HEK293 (cell line): ENCODE measurements at regions not wholly inside any gene's neighbourhood (a gene's known extent, or its start where the extent isn't known, plus 50 kb on each side); places are given as distances from the start of the nearest gene placed in this dataset.

Experiments
- CTCF ChIA-PET: fragments of 350-600 bp; formaldehyde crosslinking; extraction: SDS; loops from one replicate; lab custom pipeline; 2021; ENCODE audit warnings: antibody characterized with exemption; lab: Yijun Ruan, JAX
- POLR2A ChIA-PET: fragments of 300-600 bp; formaldehyde crosslinking; extraction: SDS; loops from one replicate; lab custom pipeline; 2020; ENCODE audit warnings: antibody characterized with exemption, inconsistent platforms; lab: Yijun Ruan, JAX
- H3K27ac ChIP-seq: fragments of 200-500 bp; sonication (Bioruptor generic); 2 replicates; pipeline ENCODE4 v1.5.1; 2014; ENCODE audit warnings: low read depth, low read length, control low read depth, inconsistent platforms; ENCODE audit errors: extremely low read depth
- H3K36me3 ChIP-seq, 2 experiments: fragments of 200-500 bp in 1 of 2; sonication (Bioruptor generic) in 1 of 2; 1 replicate in 1 of 2; 2 replicates in 1 of 2; pipeline ENCODE4 v1.5.1; 2014 to 2017; ENCODE audit warnings: inconsistent platforms in 2 of 2, low read length in 2 of 2; ENCODE audit not compliant: control insufficient read depth in 2 of 2, insufficient read depth in 1 of 2
- H3K4me1 ChIP-seq: fragments of 200-500 bp; sonication (Bioruptor generic); 2 replicates; pipeline ENCODE4 v1.5.1; 2014; ENCODE audit warnings: mild to moderate bottlenecking, low read length, inconsistent platforms; ENCODE audit not compliant: control insufficient read depth, insufficient read depth
- H3K4me3 ChIP-seq: 2 replicates; pipeline ENCODE4 v1.5.1; 2011; ENCODE audit warnings: low read depth, mild to moderate bottlenecking, control low read depth, low read length, moderate library complexity
- H3K9me3 ChIP-seq: fragments of 200-500 bp; sonication (Bioruptor generic); 2 replicates; pipeline ENCODE4 v1.5.1; 2014; ENCODE audit warnings: low read depth, low read length, inconsistent platforms; ENCODE audit not compliant: control insufficient read depth, insufficient read depth
- BCL11A ChIP-seq: fragments of 450-650 bp; formaldehyde crosslinking; IDR thresholded peaks from 2 replicates; pipeline ENCODE4 v1.5.1; 2016; ENCODE audit warnings: low read depth, missing biosample characterization, missing genetic modification characterization
- GLI2 ChIP-seq: fragments of 450-650 bp; formaldehyde crosslinking; IDR thresholded peaks from 2 replicates; pipeline ENCODE4; 2017; ENCODE audit warnings: missing biosample characterization, missing genetic modification characterization, low read depth, borderline replicate concordance
- GLI4 ChIP-seq: fragments of 450-650 bp; formaldehyde crosslinking; IDR thresholded peaks from 2 replicates; pipeline ENCODE4 v1.5.1; 2016; ENCODE audit warnings: missing biosample characterization, missing genetic modification characterization
- HOXD13 ChIP-seq: sonication (generic); formaldehyde crosslinking; IDR thresholded peaks from 2 replicates; pipeline ENCODE4 v1.8.0; 2022; ENCODE audit warnings: missing genetic modification reagents, borderline replicate concordance
- INSM2 ChIP-seq: fragments of 450-650 bp; formaldehyde crosslinking; IDR thresholded peaks from 2 replicates; pipeline ENCODE4 v1.5.1; 2016; ENCODE audit warnings: missing biosample characterization, missing genetic modification characterization
- KLF16 ChIP-seq: fragments of 450-650 bp; formaldehyde crosslinking; IDR thresholded peaks from 2 replicates; pipeline ENCODE4 v1.5.1; 2017; ENCODE audit warnings: missing biosample characterization, missing genetic modification characterization
- KLF7 ChIP-seq: fragments of 450-650 bp; formaldehyde crosslinking; IDR thresholded peaks from 2 replicates; pipeline ENCODE4 v1.5.1; 2016; ENCODE audit warnings: missing biosample characterization, missing genetic modification characterization, borderline replicate concordance
- SETDB1 ChIP-seq: IDR thresholded peaks from one replicate; pipeline ENCODE4 v1.6.1; 2017; ENCODE audit warnings: mild to moderate bottlenecking, low read length, moderate library complexity, mixed read lengths; ENCODE audit not compliant: insufficient read length
- ZFP69B ChIP-seq: fragments of 450-650 bp; formaldehyde crosslinking; IDR thresholded peaks from 2 replicates; pipeline ENCODE4 v1.5.1; 2016; ENCODE audit warnings: missing biosample characterization, missing genetic modification characterization
- ZNF133 ChIP-seq: fragments of 450-650 bp; formaldehyde crosslinking; IDR thresholded peaks from 2 replicates; pipeline ENCODE4 v1.5.1; 2016; ENCODE audit warnings: missing biosample characterization, missing genetic modification characterization
- ZNF146 ChIP-seq: fragments of 450-650 bp; formaldehyde crosslinking; IDR thresholded peaks from 2 replicates; pipeline ENCODE4 v1.5.1; 2016; ENCODE audit warnings: missing biosample characterization, missing genetic modification characterization
- ZNF155 ChIP-seq: fragments of 450-650 bp; formaldehyde crosslinking; IDR thresholded peaks from 2 replicates; pipeline ENCODE4 v1.5.1; 2016; ENCODE audit warnings: missing biosample characterization, missing genetic modification characterization
- ZNF394 ChIP-seq: fragments of 450-650 bp; formaldehyde crosslinking; IDR thresholded peaks from 2 replicates; pipeline ENCODE4 v1.5.1; 2016; ENCODE audit warnings: missing biosample characterization, missing genetic modification characterization, mild to moderate bottlenecking, moderate library complexity, borderline replicate concordance
- ZNF521 ChIP-seq: fragments of 450-650 bp; formaldehyde crosslinking; IDR thresholded peaks from 2 replicates; pipeline ENCODE4 v1.5.1; 2017; ENCODE audit warnings: missing biosample characterization, mild to moderate bottlenecking, missing genetic modification characterization
- ZNF544 ChIP-seq: fragments of 450-650 bp; formaldehyde crosslinking; IDR thresholded peaks from 2 replicates; pipeline ENCODE4 v1.5.0; 2017; ENCODE audit warnings: missing biosample characterization, missing genetic modification characterization
- ZNF621 ChIP-seq: fragments of 450-650 bp; formaldehyde crosslinking; IDR thresholded peaks from 2 replicates; pipeline ENCODE4 v1.5.1; 2017; ENCODE audit warnings: missing biosample characterization, missing genetic modification characterization
- ZNF660 ChIP-seq: fragments of 450-650 bp; IDR thresholded peaks from 2 replicates; pipeline ENCODE4 v1.5.1; 2018; ENCODE audit warnings: missing biosample characterization, mild to moderate bottlenecking, missing genetic modification characterization
- ZNF701 ChIP-seq: fragments of 450-650 bp; formaldehyde crosslinking; IDR thresholded peaks from 2 replicates; pipeline ENCODE4 v1.5.1; 2016; ENCODE audit warnings: missing biosample characterization, missing genetic modification characterization
- ZNF777 ChIP-seq: fragments of 450-650 bp; formaldehyde crosslinking; IDR thresholded peaks from 2 replicates; pipeline ENCODE4 v1.5.1; 2017; ENCODE audit warnings: missing biosample characterization, missing genetic modification characterization, borderline replicate concordance
- ZNF843 ChIP-seq: fragments of 450-650 bp; formaldehyde crosslinking; IDR thresholded peaks from 2 replicates; pipeline ENCODE4 v1.5.1; 2016; ENCODE audit warnings: missing biosample characterization, missing genetic modification characterization
- TF ChIP-seq, protein P1 (sequence below): fragments of 450-650 bp; formaldehyde crosslinking; IDR thresholded peaks from 2 replicates; pipeline ENCODE4 v1.5.1; 2016; ENCODE audit warnings: missing biosample characterization, missing genetic modification characterization
- TF ChIP-seq, protein P2 (sequence below): fragments of 450-650 bp; formaldehyde crosslinking; IDR thresholded peaks from 2 replicates; pipeline ENCODE4 v1.5.1; 2016; ENCODE audit warnings: missing biosample characterization, missing genetic modification characterization
- TF ChIP-seq, protein P3 (sequence below): fragments of 450-650 bp; formaldehyde crosslinking; IDR thresholded peaks from 2 replicates; pipeline ENCODE4 v1.5.1; 2016; ENCODE audit warnings: missing biosample characterization, missing genetic modification characterization, borderline replicate concordance
- TF ChIP-seq, protein P4 (sequence below): fragments of 450-650 bp; formaldehyde crosslinking; IDR thresholded peaks from 2 replicates; pipeline ENCODE4 v1.5.1; 2016; ENCODE audit warnings: missing biosample characterization, missing genetic modification characterization

- TF ChIP-seq, protein P1, sequence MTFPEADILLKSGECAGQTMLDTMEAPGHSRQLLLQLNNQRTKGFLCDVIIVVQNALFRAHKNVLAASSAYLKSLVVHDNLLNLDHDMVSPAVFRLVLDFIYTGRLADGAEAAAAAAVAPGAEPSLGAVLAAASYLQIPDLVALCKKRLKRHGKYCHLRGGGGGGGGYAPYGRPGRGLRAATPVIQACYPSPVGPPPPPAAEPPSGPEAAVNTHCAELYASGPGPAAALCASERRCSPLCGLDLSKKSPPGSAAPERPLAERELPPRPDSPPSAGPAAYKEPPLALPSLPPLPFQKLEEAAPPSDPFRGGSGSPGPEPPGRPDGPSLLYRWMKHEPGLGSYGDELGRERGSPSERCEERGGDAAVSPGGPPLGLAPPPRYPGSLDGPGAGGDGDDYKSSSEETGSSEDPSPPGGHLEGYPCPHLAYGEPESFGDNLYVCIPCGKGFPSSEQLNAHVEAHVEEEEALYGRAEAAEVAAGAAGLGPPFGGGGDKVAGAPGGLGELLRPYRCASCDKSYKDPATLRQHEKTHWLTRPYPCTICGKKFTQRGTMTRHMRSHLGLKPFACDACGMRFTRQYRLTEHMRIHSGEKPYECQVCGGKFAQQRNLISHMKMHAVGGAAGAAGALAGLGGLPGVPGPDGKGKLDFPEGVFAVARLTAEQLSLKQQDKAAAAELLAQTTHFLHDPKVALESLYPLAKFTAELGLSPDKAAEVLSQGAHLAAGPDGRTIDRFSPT (tag by site-specific recombination): no peak
- TF ChIP-seq HOXD13 (no peak), GLI4 (tag by site-specific recombination) (no peak)
Observed at GRCh38 chr2:6685447-6685846, 180.3 kb downstream of the CMPK2 start (continued).

- TF ChIP-seq ZNF660 (tag by site-specific recombination) (no peak), ZFP69B (tag by site-specific recombination) (no peak), INSM2 (no peak), ZNF544 (tag by site-specific recombination) (no peak), GLI2 (tag by site-specific recombination) (no peak), ZNF521 (tag by site-specific recombination) (no peak), SETDB1 (no peak), ZNF701 (tag by site-specific recombination) (no peak), ZNF394 (tag by site-specific recombination) (no peak), ZNF146 (tag by site-specific recombination) (no peak), ZNF155 (no peak), ZNF777 (tag by site-specific recombination) (no peak), KLF16 (tag by site-specific recombination) (no peak)
- TF ChIP-seq, protein P2, sequence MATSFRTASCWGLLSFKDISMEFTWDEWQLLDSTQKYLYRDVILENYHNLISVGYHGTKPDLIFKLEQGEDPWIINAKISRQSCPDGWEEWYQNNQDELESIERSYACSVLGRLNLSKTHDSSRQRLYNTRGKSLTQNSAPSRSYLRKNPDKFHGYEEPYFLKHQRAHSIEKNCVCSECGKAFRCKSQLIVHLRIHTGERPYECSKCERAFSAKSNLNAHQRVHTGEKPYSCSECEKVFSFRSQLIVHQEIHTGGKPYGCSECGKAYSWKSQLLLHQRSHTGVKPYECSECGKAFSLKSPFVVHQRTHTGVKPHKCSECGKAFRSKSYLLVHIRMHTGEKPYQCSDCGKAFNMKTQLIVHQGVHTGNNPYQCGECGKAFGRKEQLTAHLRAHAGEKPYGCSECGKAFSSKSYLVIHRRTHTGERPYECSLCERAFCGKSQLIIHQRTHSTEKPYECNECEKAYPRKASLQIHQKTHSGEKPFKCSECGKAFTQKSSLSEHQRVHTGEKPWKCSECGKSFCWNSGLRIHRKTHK (tag by site-specific recombination): no peak
- TF ChIP-seq, all 188 proteins: peak for 0
- H3K9me3 ChIP-seq: no peaks in the 10 kb centered on the region
Observed at GRCh38 chr2:6692056-6692455, 173.7 kb downstream of the CMPK2 start.

GRCh38 chr2:6692819-6693218 lies 172.9 kb downstream of the CMPK2 start:
- Histone ChIP-seq H3K36me3 (no peaks in the 10 kb centered on the region), H3K4me3 (no peak overlapping the region), H3K27ac (no peak overlapping the region), H3K4me1 (no peaks in the 10 kb centered on the region), H3K9me3 (no peaks in the 10 kb centered on the region)
- CTCF ChIA-PET: no interaction called here
- POLR2A ChIA-PET: no interaction called here
- TF ChIP-seq ZNF843 (tag by site-specific recombination) (no peak), ZNF133 (tag by site-specific recombination) (no peak), BCL11A (tag by site-specific recombination) (no peak), ZNF621 (no peak), KLF7 (no peak)
- TF ChIP-seq, protein P3, sequence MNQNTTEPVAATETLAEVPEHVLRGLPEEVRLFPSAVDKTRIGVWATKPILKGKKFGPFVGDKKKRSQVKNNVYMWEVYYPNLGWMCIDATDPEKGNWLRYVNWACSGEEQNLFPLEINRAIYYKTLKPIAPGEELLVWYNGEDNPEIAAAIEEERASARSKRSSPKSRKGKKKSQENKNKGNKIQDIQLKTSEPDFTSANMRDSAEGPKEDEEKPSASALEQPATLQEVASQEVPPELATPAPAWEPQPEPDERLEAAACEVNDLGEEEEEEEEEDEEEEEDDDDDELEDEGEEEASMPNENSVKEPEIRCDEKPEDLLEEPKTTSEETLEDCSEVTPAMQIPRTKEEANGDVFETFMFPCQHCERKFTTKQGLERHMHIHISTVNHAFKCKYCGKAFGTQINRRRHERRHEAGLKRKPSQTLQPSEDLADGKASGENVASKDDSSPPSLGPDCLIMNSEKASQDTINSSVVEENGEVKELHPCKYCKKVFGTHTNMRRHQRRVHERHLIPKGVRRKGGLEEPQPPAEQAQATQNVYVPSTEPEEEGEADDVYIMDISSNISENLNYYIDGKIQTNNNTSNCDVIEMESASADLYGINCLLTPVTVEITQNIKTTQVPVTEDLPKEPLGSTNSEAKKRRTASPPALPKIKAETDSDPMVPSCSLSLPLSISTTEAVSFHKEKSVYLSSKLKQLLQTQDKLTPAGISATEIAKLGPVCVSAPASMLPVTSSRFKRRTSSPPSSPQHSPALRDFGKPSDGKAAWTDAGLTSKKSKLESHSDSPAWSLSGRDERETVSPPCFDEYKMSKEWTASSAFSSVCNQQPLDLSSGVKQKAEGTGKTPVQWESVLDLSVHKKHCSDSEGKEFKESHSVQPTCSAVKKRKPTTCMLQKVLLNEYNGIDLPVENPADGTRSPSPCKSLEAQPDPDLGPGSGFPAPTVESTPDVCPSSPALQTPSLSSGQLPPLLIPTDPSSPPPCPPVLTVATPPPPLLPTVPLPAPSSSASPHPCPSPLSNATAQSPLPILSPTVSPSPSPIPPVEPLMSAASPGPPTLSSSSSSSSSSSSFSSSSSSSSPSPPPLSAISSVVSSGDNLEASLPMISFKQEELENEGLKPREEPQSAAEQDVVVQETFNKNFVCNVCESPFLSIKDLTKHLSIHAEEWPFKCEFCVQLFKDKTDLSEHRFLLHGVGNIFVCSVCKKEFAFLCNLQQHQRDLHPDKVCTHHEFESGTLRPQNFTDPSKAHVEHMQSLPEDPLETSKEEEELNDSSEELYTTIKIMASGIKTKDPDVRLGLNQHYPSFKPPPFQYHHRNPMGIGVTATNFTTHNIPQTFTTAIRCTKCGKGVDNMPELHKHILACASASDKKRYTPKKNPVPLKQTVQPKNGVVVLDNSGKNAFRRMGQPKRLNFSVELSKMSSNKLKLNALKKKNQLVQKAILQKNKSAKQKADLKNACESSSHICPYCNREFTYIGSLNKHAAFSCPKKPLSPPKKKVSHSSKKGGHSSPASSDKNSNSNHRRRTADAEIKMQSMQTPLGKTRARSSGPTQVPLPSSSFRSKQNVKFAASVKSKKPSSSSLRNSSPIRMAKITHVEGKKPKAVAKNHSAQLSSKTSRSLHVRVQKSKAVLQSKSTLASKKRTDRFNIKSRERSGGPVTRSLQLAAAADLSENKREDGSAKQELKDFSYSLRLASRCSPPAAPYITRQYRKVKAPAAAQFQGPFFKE (tag by site-specific recombination): no peak
- TF ChIP-seq, protein P4, sequence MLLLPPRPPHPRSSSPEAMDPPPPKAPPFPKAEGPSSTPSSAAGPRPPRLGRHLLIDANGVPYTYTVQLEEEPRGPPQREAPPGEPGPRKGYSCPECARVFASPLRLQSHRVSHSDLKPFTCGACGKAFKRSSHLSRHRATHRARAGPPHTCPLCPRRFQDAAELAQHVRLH (tag by site-specific recombination): no peak

More at GRCh38 chr2:6692056-6692455, 173.7 kb downstream of the CMPK2 start:
- ChIA-PET CTCF (interaction anchor here (0.7 to 1.0 kb wide), 2 partner anchors 49 to 88 kb away, joined by 4 read pairs; no protein-coding TSS in a partner anchor), POLR2A (no interaction called here)
- H3K4me3 ChIP-seq: no peak overlapping the region
- H3K36me3 ChIP-seq: no peaks in the 10 kb centered on the region
- H3K27ac ChIP-seq: no peak overlapping the region
- no peaks in the 10 kb centered on the region for H3K4me1 ChIP-seq
